ENCODE measurements at regions not wholly inside any gene's neighbourhood (a gene's known extent, or its start where the extent isn't known, plus 50 kb on each side); places are given as distances from the start of the nearest gene placed in this dataset.

DNA sequence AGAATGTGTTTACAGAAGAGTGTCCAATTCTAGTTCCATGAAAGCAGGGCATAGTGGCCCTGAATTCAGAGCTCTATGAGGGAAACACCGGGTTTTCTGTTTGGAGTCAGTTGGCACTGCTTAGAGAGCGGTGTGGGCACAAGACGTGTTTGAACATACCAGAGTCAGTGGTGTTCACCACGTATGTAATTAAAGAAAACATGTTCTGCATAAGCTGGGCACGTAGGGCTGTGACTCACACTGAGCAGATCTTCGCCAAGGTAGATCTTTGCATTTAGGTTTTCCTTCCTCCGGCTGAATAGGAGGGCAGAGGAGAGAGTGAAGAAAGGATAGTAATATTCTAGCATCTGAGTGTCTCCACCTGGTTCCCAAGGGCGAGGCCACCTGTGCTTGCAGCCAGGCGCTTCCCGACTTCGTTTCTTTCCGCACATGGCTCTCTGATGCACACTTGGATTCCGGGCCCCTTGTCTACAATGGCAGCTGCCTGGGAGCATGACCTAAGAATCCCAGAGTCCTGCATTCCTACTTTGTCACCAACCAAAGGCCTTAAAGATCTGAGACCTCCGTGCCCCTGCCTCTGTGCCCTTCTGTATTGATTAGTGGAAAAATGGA lies 136.2 kb downstream of the ERMARD start:
- no peak for TF ChIP-seq CTCF (IDR thresholded peaks at IDR 0.05; ENCODE audit: control extremely low read depth, extremely low read depth)
- Histone ChIP-seq H3K4me1 (ENCODE audit: control insufficient read depth in 5 of 5, insufficient read depth in 5 of 5, low read length in 5 of 5) (peaks cover 0 to 3% (median 0%) of the 10 kb centered on the region in 5 donors), H3K4me3 (no peak overlapping the region), H3K36me3 (ENCODE audit: control insufficient read depth in 4 of 4, insufficient read depth in 4 of 4, low read length in 4 of 4) (no peaks in the 10 kb centered on the region), H3K9ac (ENCODE audit: insufficient read depth in 1 of 2, low read length in 2 of 2) (no peak overlapping the region), H3K27ac (ENCODE audit: low read depth in 1 of 2, low read length in 1 of 2) (no peak overlapping the region), H3K9me3 (ENCODE audit: control insufficient read depth in 4 of 4, insufficient read depth in 3 of 4, low read length in 3 of 4) (peaks cover 0 to 11% (median 1%) of the 10 kb centered on the region in 4 donors), H3K27me3 (ENCODE audit: control insufficient read depth in 3 of 3, insufficient read depth in 3 of 3, low read length in 2 of 3) (peaks cover 0 to 14% (median 3%) of the 10 kb centered on the region in 3 donors)
- DNase-seq: no peak
- no peak for ATAC-seq (ENCODE audit: insufficient read depth, low FRiP score)
- 91 to 93% methylated on average over 14 of the region's 14 CpGs for WGBS, 2 donors

- peaks cover 0 to 20% (median 3%) of the 10 kb centered on the region in 3 donors for H3K27me3 ChIP-seq (ENCODE audit: control insufficient read depth in 3 of 3, insufficient read depth in 3 of 3, low read length in 2 of 3)
- no peaks in the 10 kb centered on the region for H3K36me3 ChIP-seq (ENCODE audit: control insufficient read depth in 4 of 4, insufficient read depth in 4 of 4, low read length in 4 of 4)
- H3K4me3 ChIP-seq: no peak overlapping the region
- no peak for TF ChIP-seq CTCF (IDR thresholded peaks at IDR 0.05; ENCODE audit: control extremely low read depth, extremely low read depth)
- ATAC-seq (ENCODE audit: insufficient read depth, low FRiP score): no peak
- DNase-seq: no peak
- no peak overlapping the region for H3K27ac ChIP-seq (ENCODE audit: low read depth in 1 of 2, low read length in 1 of 2)
- peaks cover 0 to 3% (median 1%) of the 10 kb centered on the region in 4 donors for H3K9me3 ChIP-seq (ENCODE audit: control insufficient read depth in 4 of 4, insufficient read depth in 3 of 4, low read length in 3 of 4)
- no peak overlapping the region for H3K9ac ChIP-seq (ENCODE audit: insufficient read depth in 1 of 2, low read length in 2 of 2)
- peaks cover 0 to 5% (median 0%) of the 10 kb centered on the region in 5 donors for H3K4me1 ChIP-seq (ENCODE audit: control insufficient read depth in 5 of 5, insufficient read depth in 5 of 5, low read length in 5 of 5)
- WGBS, 2 donors: 87 to 90% methylated on average over 15 of the region's 15 CpGs
Observed at GRCh38 chr6:169886631-169887227, 135.3 kb downstream of the ERMARD start.

DNA sequence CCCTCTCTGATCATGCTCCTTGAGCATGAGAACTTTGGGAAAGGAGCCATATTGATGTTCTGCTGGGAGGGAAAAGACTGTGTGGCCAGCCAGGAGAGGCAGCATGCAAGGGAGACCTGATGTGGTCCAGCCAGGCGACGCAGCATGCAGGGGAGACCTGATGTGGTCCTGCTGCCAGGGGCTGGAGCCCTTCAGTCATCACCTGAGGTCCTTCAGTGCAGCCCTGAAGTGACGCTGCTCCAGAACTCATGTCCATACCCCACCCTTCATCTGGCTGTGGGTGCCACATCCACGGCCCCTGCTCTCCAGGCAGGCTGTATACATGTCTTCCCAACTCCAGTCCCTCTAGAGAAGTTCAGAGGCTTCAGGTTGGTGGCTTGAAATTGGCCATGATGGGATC lies 134.4 kb downstream of the ERMARD start:
- Histone ChIP-seq H3K4me1 (ENCODE audit: control insufficient read depth in 5 of 5, insufficient read depth in 5 of 5, low read length in 5 of 5) (peaks cover 0 to 5% (median 0%) of the 10 kb centered on the region in 5 donors), H3K9me3 (ENCODE audit: control insufficient read depth in 4 of 4, insufficient read depth in 3 of 4, low read length in 3 of 4) (no peaks in the 10 kb centered on the region), H3K4me3 (no peak overlapping the region), H3K27me3 (ENCODE audit: control insufficient read depth in 3 of 3, insufficient read depth in 3 of 3, low read length in 2 of 3) (peaks cover 0 to 20% (median 3%) of the 10 kb centered on the region in 3 donors), H3K27ac (ENCODE audit: low read depth in 1 of 2, low read length in 1 of 2) (no peak overlapping the region), H3K36me3 (ENCODE audit: control insufficient read depth in 4 of 4, insufficient read depth in 4 of 4, low read length in 4 of 4) (no peaks in the 10 kb centered on the region), H3K9ac (ENCODE audit: insufficient read depth in 1 of 2, low read length in 2 of 2) (no peak overlapping the region)
- no peak for ATAC-seq (ENCODE audit: insufficient read depth, low FRiP score)
- no peak for DNase-seq
- no peak for TF ChIP-seq CTCF (IDR thresholded peaks at IDR 0.05; ENCODE audit: control extremely low read depth, extremely low read depth)
- WGBS, 2 donors: 88 to 91% methylated on average over 4 of the region's 4 CpGs

Data from lung (tissue), 11 donors.